ENCODE measurements at regions not wholly inside any gene's neighbourhood (a gene's known extent, or its start where the extent isn't known, plus 50 kb on each side); places are given as distances from the start of the nearest gene placed in this dataset.

- no peak for DNase-seq (ENCODE audit: extremely low spot score)
- TF ChIP-seq, protein P1, sequence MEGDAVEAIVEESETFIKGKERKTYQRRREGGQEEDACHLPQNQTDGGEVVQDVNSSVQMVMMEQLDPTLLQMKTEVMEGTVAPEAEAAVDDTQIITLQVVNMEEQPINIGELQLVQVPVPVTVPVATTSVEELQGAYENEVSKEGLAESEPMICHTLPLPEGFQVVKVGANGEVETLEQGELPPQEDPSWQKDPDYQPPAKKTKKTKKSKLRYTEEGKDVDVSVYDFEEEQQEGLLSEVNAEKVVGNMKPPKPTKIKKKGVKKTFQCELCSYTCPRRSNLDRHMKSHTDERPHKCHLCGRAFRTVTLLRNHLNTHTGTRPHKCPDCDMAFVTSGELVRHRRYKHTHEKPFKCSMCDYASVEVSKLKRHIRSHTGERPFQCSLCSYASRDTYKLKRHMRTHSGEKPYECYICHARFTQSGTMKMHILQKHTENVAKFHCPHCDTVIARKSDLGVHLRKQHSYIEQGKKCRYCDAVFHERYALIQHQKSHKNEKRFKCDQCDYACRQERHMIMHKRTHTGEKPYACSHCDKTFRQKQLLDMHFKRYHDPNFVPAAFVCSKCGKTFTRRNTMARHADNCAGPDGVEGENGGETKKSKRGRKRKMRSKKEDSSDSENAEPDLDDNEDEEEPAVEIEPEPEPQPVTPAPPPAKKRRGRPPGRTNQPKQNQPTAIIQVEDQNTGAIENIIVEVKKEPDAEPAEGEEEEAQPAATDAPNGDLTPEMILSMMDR (IDR thresholded peaks at IDR 0.05; ENCODE audit: control extremely low read depth, extremely low read depth, low read depth, missing control alignments) = no peak
- CTCF ChIA-PET = interaction anchor here (0.9 to 2.6 kb wide), 5 partner anchors 10 to 438 kb away, joined by 3 to 9 read pairs (median 3); no protein-coding TSS in a partner anchor
- POLR2A ChIA-PET = no interaction called here
These were observed 293.8 kb upstream of the SEMA3D start for GRCh38 chr7:85480666-85481065.

- POLR2A ChIA-PET = no interaction called here
- CTCF ChIA-PET = interaction anchor here (0.9 to 2.6 kb wide), 5 partner anchors 10 to 438 kb away, joined by 3 to 9 read pairs (median 3); no protein-coding TSS in a partner anchor
These were observed 293.2 kb upstream of the SEMA3D start for GRCh38 chr7:85479918-85480643.

DNA sequence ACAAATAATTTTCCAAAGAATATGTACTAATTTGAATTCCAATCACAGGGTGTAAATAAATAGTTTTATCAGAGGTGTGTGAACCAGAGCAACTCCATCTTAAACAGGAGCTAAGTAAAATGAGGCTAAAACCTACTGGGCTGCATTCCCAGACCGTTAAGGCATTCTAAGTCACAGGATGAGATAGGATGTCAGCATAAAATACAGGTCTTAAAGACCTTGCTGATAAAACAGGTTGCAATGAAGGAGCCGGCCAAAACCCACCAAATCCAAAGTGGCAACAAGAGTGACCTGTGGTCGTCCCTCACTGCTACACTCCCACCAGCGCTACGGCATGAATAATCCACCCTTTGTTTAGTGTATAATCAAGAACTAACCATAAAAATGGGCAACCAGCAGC lies 291.7 kb upstream of the SEMA3D start:
- CTCF ChIA-PET = no interaction called here
- TF ChIP-seq, protein P1 (IDR thresholded peaks at IDR 0.05; ENCODE audit: control extremely low read depth, extremely low read depth, low read depth, missing control alignments) = no peak
- POLR2A ChIA-PET = no interaction called here
- DNase-seq (ENCODE audit: extremely low spot score) = no peak

More at GRCh38 chr7:85479918-85480643, 293.2 kb upstream of the SEMA3D start:
- TF ChIP-seq, protein P1 (IDR thresholded peaks at IDR 0.05; ENCODE audit: control extremely low read depth, extremely low read depth, low read depth, missing control alignments) = no peak
- DNase-seq (ENCODE audit: extremely low spot score) = no peak

DNA sequence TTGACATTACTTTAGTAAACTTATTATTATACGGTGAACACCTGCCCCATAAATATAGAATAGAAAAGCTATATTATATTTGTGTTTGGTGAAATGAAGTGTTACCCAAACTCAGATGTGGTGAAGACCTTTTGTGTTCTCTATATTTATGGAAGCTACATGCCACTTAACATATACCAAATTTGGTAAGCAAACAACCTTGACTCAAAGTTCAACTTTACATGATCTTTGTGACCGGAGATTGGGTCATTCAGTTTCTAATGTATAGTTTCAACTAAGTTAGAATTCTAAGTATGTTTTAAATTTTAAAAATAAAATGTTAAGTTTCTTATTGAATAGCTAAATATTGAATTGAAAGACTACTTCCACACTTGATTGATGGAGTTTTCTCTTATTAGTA lies 288.6 kb upstream of the SEMA3D start:
- ChIA-PET CTCF (no interaction called here), POLR2A (no interaction called here)
- TF ChIP-seq, protein P1 (IDR thresholded peaks at IDR 0.05; ENCODE audit: control extremely low read depth, extremely low read depth, low read depth, missing control alignments) = no peak
- DNase-seq (ENCODE audit: extremely low spot score) = no peak

GRCh38 chr7:85475071-85475470 lies 288.2 kb upstream of the SEMA3D start:
- TF ChIP-seq, protein P1 (IDR thresholded peaks at IDR 0.05; ENCODE audit: control extremely low read depth, extremely low read depth, low read depth, missing control alignments) = no peak
- POLR2A ChIA-PET = no interaction called here
- CTCF ChIA-PET = no interaction called here
- DNase-seq (ENCODE audit: extremely low spot score) = no peak

GRCh38 chr7:85474234-85474633 lies 287.4 kb upstream of the SEMA3D start:
- no peak for DNase-seq (ENCODE audit: extremely low spot score)
- CTCF ChIA-PET = no interaction called here
- TF ChIP-seq, protein P1 (IDR thresholded peaks at IDR 0.05; ENCODE audit: control extremely low read depth, extremely low read depth, low read depth, missing control alignments) = no peak
- POLR2A ChIA-PET = no interaction called here

Measured in GM10248 (cell line).